Spleen (tissue), 7 donors: ENCODE measurements at regions not wholly inside any gene's neighbourhood (a gene's known extent, or its start where the extent isn't known, plus 50 kb on each side); places are given as distances from the start of the nearest gene placed in this dataset.

Source experiments
- CTCF ChIP-seq, 11 experiments: fragments of 200-600 bp in 7 of 11; fragments of 450-650 bp in 4 of 11; sonication (generic) in 4 of 11; IDR thresholded peaks in 8 of 11; conservative IDR thresholded peaks in 3 of 11; 1 replicate in 7 of 11; 2 replicates in 4 of 11; pipeline versions ENCODE4 v1.4.0 to v1.8.0; 2016 to 2021; ENCODE audit warnings: antibody characterized with exemption in 11 of 11, inconsistent platforms in 4 of 11, mild to moderate bottlenecking in 1 of 11
- POLR2AphosphoS5 ChIP-seq, 3 donors: sonication (generic); formaldehyde crosslinking; IDR thresholded peaks; one replicate each; pipeline ENCODE4 v1.5.1; 2017; ENCODE audit warnings: antibody characterized with exemption in 3 of 3
- donor health status: DM: no; HTN: no; CAD: no; lungs with moderate emphysema.
- donor health status: DM: no; HTN: no; CAD: no.
- donor health status: DM: no; HTN: no; CAD: no.

- TF ChIP-seq POLR2AphosphoS5 (IDR thresholded peaks at IDR 0.05) (no peak), CTCF (IDR thresholded peaks at IDR 0.05 in 8 of 11, conservative IDR thresholded peaks at IDR 0.05 in 3 of 11) (no peak)
These were observed 437.9 kb upstream of the GOLIM4 start for GRCh38 chr3:168533600-168533999.
